IPS DF 4.7 (cell line): ENCODE measurements at regions not wholly inside any gene's neighbourhood (a gene's known extent, or its start where the extent isn't known, plus 50 kb on each side); places are given as distances from the start of the nearest gene placed in this dataset.

Experiments
- DNase-seq: peaks from one replicate; pipeline ENCODE4 v3.0.0-alpha.2; 2013; ENCODE audit warnings: low spot score; ENCODE audit errors: extremely low read depth

GRCh38 chr4:151991884-151992167 is 231.0 kb upstream of the GATB start:
- no peak for DNase-seq

GRCh38 chr4:151991001-151991883 is 230.4 kb upstream of the GATB start:
- no peak for DNase-seq

DNA sequence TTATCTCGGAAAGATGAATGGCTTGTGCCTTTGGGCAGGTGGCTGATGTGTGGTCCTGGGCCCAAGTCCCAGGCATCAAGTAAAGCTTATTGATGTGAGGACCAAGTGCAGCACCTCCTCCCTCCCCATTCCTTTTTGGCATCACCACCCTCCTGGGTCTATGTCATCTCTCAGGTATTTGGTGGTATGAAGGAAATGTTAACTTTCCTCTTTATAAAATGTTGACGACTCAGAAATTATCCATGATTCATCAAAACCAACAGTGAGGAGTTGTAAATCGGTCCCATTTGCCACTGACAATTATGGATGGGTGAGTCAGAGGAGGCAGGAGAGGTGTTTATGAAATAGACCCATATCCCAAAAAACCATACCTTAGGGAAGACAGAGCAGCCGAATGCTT is 229.4 kb upstream of the GATB start:
- no peak for DNase-seq

DNA sequence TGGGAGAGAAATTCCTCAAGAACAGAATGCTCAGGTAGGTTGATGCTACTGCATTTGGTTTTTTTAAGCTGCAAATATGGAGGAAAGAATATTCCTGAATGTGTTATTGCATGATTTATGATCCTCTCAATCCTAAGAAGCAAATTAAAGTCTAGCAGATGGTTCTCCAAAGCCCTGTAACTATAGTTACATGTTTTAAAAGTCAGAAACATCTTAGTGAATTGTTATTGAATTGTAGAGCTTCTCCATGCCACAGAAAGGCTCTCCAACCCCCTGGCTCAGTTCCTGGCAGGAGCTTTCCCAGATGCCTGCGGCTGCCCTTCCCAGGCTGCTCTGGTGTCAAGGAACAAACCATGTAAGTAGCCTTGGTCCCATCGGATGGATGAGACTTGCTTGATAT is 227.8 kb upstream of the GATB start:
- no peak for DNase-seq

DNA sequence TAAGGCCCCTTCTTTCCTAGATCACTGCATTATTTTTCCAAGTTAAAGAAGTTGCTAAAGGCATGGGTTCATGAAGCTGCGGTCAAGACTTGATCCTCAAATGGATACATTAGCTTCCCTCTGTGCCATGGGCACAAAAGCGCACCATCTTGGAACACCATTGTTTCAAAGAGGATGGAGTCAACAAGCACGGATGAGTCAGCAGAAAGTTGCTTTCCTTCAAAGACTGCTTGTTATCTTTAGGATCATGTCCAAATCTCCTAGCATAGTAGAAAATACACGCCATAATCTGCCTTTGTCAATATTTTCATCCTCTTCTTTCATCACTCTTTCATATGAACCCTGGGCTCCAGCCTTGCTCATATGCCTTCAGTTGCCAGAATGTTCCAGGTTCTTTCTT is 226.8 kb upstream of the GATB start:
- no peak for DNase-seq

DNA sequence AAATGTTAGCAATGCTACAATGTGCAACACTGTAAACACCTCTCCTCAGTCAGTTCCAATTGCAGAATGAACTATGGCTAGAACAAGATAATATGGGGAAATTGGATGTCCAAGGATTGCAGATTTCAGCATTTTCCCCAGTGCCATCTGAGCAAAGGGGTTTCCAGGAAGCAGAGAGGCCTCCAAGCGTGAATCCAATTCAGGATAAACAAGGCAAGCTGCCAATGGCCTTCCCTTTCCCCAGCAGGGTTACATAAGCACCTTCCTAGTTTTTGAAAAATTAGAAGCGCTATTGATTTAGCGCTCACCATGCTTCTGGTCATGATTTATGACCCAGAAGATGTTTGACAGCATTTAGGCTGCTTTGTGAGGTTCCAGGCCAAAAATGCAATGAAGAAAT is 223.0 kb upstream of the GATB start:
- no peak for DNase-seq

DNA sequence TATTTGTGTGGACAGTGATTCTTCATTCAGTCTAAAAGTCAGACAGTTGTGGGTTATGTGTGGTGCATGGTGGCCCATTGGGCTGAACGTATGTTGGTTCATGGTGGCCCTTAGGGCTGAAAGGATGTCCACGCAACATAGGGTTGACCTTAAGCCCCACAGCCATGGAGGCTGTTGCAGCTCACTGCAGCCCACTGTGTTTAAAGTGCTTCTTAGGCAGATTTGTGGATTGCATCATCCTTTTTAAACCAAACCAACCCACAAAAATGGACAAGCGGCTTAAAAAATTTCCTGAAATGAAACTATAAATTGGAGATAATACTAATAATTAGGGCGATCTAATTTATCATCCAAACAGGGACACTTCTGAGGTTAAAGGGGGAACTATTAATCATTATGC is 219.0 kb upstream of the GATB start:
- no peak for DNase-seq

GRCh38 chr4:151968643-151969042 is 207.8 kb upstream of the GATB start:
- DNase-seq = no peak

DNA sequence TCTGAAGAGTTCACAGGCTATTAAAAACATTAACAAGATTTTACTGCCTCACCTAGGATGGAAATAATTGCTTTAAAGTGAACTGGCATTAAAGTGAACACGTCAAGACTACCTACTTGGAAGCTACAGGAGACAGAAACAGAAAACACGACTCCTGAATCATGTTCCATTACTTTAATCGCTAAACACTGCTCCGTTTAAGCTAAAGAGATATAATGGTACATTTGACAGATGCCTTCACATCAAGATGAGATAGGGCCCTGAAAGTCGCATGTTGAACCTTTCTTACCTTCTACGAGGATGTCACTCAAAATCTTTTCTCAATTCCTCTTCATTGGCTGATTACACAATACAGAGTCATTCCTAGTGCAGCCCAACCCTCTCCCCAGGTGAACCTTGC is 206.3 kb upstream of the GATB start:
- DNase-seq = no peak

DNA sequence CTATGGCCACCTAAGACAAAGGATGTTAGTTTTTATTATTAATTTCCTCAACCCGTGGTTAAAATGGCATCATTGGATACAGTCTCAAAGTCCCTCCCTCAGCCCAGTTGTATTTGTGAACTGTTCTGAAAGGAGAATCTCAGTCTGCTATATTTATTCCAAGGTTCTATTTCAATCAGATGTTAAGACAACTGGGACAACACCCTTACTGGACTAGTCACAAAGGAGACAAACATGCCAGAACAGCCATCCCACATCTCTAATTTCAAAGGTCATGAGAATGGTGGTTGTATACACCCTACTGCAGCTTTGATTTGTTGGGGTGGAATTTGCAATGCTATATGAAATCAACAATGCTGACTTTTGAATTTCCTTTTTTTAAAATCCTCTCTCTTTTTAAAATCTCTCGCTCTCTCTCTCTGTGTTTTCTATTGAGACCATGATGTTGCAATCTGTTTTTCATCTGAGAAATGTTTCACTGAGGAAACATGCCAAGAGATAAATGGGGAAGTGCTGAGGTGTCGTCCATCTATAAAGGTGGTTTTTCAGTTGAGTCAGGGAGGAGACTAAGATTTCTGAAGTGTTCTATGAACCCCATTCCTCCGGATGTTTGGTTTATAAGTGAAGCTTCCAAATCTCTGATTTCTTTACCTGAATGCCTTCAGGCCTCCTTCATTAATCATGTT is 201.5 kb upstream of the GATB start:
- no peak for DNase-seq

DNA sequence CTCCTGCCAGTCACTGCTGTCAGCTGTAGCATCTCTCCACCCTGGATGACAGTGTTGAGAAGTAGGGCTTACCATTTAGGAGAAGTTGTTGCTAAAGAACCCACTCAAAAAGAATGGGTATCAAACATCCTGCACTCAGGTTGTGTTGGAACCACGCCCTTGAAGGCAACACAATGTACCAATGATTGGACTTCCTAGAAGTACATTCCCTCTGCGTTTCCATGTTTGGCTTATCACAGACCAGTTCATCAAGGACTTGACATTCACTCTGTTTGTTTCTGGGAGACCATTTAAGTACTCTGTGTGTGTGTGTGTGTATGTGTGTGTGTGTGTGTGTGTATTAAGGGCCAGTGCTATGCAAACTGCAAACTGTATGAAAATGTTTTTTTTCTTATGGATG is 200.6 kb upstream of the GATB start:
- no peak for DNase-seq

DNA sequence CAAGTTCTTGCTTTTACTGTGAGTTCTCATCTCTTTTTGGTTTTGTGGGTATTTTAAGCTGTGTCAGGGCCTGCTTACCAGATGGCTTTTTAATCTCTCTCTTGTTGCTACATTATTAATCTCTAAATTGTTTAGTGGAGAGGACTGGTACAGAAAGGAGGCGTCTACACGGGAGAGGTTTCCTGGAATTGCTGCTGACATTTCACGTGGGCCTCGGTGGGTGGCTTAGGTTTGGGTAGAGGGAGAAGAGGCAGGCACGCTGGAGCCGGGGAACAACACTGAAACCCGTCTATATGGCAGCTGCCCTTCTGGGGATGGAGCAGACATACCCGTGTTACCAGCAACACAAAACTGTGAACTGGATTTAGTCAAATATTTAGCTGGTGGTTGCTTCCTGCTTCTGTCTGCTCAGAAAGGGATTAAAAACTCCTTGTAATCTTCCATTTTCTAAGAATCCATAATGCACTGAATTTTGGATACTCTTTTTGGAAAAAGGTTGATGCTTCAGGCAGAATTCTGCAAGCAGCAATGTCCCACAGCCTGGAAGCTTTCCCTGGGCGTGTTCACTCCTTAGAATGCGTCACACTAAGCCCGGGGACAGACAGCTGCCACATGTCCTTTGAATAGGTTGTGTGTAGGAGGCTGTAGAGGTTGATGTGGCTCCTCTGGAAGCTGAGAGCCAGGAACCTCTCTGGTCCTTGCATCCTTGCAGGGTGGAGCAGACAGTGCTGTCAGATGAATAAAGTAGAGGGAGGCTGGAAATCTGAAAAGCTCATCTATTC is 199.8 kb upstream of the GATB start:
- no peak for DNase-seq

DNA sequence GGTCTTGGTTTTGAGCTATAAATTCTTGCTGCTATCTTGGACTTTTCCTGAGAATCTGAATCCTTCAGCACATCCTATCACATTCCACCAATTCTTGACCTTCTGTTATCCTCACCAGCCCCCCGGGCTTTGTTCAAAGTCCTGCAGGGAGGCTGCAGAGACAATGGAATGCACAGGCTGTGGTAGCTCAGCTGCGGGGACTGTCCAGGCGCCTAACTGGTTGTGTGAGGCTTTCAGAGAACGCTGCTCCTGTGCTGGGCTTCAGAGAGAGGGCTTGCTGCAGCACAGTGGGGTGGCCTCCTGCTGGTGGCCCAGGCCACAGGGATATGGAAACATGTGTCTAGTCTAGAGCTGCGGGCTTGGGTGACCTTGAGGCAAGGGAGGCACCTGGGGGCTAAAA is 196.3 kb upstream of the GATB start:
- peak; percentile 9 for DNase-seq

DNA sequence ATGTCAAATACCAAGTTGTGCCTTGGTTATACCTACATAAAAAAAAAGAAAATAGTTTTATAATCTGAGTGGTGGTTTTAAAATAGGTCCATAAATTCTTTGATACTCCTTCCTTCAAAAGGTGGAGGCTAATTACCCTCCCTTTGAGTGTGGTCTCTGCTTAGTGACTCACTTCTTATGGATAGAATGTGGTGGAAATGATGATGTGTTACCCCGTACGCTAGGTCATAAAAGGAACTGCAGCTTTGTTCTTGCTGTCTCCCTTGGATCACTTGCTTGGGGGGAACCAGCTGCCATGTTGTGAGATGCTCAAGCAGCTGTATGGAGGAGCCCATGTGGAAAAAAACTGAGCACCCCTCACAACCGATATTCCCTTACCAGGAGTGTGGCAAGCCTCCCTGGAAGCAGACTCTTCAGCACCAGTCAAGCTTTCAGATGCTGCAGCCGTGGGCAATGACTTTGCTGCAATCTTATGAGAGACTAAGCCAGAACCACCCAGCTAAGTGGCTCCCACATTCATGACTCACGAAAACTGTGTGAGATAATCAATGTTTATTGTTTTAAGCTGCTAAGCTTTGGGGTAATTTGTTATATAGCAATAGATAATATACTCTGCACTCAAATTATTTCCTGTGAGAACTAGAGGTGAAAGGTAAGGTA is 195.0 kb upstream of the GATB start:
- no peak for DNase-seq

DNA sequence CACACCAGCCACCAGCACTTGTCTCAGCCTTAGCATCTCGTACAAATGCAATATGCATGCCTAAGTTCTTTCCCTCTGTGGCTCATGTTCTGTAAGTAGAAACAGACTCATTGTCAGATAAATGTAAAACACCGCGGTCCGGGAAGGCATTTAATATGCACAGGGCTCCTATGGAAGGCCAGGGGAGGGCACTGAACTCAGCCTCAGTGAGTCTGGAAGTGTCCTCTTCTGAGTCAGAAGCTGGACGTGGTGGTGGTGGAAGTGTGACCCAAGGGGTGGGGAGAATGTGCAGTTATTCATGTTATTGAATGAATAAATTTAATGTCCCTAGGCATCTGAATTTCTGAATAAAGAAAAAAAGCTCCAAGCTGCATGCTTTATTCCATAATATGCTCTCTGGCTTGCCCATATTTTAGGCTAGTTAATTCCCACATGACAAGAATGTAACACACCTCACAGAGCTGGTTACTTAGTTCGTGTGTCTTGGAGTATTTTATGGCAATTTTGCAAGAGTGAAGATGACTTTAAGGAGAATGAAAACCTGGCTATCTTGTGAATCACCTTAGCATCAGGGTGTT is 193.1 kb upstream of the GATB start:
- no peak for DNase-seq

GRCh38 chr4:151953312-151953711 is 192.5 kb upstream of the GATB start:
- no peak for DNase-seq

DNA sequence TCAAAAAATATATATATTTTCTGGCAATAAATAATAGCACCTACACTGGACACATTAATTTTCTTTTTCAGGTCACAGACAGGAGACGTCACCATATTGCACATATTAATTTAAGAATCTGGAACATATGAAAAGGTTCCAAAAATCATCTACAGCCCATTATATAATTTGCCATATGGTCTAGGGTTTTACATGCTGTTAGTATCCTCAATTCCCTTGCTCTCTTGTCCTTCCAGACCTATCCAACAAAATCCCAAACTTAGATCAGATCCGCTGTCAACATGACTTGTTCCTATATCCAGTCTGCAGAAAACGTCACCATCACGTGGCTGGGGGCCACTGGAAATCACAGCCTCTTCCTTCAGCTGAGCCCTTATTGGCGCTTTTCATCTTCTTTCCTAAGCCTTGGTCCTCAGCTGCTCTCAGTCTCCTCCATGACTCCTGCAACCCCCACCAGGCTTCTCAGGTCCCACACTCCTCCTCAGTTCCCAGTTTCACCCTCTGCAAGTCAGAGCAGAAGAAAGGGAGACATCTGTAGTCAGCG is 192.0 kb upstream of the GATB start:
- DNase-seq = no peak

DNA sequence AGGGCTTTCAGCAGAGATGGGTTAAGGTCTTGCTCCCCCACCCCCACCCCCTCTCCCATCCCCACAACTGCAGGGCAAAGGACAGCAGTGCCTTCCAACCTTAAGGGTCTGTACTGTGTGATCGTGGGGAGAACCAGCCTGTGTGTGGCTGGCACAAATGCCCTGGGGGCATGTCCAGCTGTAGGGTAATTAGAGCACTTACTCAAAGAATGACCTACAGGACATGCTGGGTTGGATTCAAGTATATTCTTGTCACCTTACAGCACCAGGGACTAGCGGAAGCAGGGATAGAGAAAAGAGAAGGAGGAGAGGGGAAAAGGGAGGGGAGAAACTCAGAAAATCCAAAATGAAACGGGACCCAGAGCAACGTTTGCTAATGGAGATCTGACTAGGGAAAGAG is 191.3 kb upstream of the GATB start:
- no peak for DNase-seq

GRCh38 chr4:151951671-151952050 is 190.9 kb upstream of the GATB start:
- DNase-seq = no peak

DNA sequence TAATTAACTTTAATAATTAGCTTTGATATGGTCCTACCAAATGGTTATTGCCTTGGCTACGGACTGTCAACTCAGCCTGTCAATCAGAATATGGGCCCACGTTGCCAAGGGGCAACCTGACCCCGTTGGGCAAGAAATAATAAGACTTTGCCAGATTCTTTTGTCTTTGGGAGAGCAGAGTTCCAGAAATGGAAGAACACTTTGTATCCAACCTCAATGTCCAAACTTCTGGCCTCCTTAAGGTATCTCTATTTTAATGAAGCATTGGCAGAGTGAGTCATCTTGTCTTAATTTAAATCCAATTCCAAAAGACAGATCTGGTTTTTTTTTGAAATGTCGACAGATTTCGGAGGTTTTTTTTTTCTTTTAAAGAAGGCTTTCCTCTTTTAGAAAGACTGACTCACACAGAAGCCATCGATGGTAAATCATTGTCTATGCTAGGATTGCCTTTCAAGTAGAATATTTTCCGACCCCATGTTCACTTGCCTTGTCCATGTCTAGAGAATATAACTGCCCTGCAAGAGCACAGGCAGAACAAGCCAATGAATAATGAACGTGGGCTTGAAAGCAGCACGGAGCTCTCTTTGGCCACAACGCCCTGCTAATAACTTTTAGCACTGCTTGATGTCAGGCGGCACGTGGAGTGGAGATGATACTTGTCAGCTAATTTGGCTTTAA is 190.3 kb upstream of the GATB start:
- no peak for DNase-seq
